NOMO-1 treated with DMSO at 0.1 percent for 48 hours (cell line): ENCODE measurements at regions not wholly inside any gene's neighbourhood (a gene's known extent, or its start where the extent isn't known, plus 50 kb on each side); places are given as distances from the start of the nearest gene placed in this dataset.

ENCODE experiments used
- DNase-seq: peaks from one replicate; lab custom pipeline; 2025; ENCODE audit not compliant: unreplicated experiment; lab: John Stamatoyannopoulos, UW

GRCh38 chr19:29292153-29292552 is 79.2 kb upstream of the UQCRFS1 start:
- no peak for DNase-seq

- DNase-seq: no peak
Observed at GRCh38 chr19:29292562-29292961, 79.6 kb upstream of the UQCRFS1 start.

- DNase-seq: no peak
Observed at GRCh38 chr19:29293292-29293691, 80.3 kb upstream of the UQCRFS1 start.

GRCh38 chr19:29293736-29294342 is 80.9 kb upstream of the UQCRFS1 start:
- DNase-seq: no peak

GRCh38 chr19:29294343-29294811 is 81.4 kb upstream of the UQCRFS1 start:
- DNase-seq: peak; percentile 46

GRCh38 chr19:29295285-29295684 is 82.3 kb upstream of the UQCRFS1 start:
- DNase-seq: no peak

GRCh38 chr19:29297381-29297780 is 84.4 kb upstream of the UQCRFS1 start:
- DNase-seq: no peak

GRCh38 chr19:29299416-29300380 is 86.7 kb upstream of the UQCRFS1 start:
- DNase-seq: no peak

GRCh38 chr19:29302002-29302928 is 89.3 kb upstream of the UQCRFS1 start:
- no peak for DNase-seq

GRCh38 chr19:29303069-29303718 is 90.2 kb upstream of the UQCRFS1 start:
- no peak for DNase-seq

GRCh38 chr19:29303719-29304090 is 90.8 kb upstream of the UQCRFS1 start:
- no peak for DNase-seq

- DNase-seq: no peak
Observed at GRCh38 chr19:29305268-29305667, 92.3 kb upstream of the UQCRFS1 start.

- no peak for DNase-seq
Observed at GRCh38 chr19:29308977-29309590, 96.1 kb upstream of the UQCRFS1 start.

GRCh38 chr19:29309637-29310036 is 96.7 kb upstream of the UQCRFS1 start:
- no peak for DNase-seq

- DNase-seq: no peak
Observed at GRCh38 chr19:29311191-29311790, 98.3 kb upstream of the UQCRFS1 start.

- no peak for DNase-seq
Observed at GRCh38 chr19:29315556-29316190, 102.7 kb upstream of the UQCRFS1 start.

- DNase-seq: no peak
Observed at GRCh38 chr19:29318581-29318980, 105.6 kb upstream of the UQCRFS1 start.

- DNase-seq: no peak
Observed at GRCh38 chr19:29320086-29320485, 107.1 kb upstream of the UQCRFS1 start.

GRCh38 chr19:29320618-29321017 is 107.7 kb upstream of the UQCRFS1 start:
- no peak for DNase-seq
